A549 (cell line): ENCODE measurements at regions not wholly inside any gene's neighbourhood (a gene's known extent, or its start where the extent isn't known, plus 50 kb on each side); places are given as distances from the start of the nearest gene placed in this dataset.

Source experiments
- ATAC-seq, 2 experiments: fragments of 200-7000 bp in 1 of 2; fragments of >200 bp in 1 of 2; cut with Nextera tagmentation in 1 of 2; cut with Tn5 transposase in 1 of 2; 3 replicates each; pipeline versions ENCODE4 v1.8.0 to v1.9.1; 2018 to 2020; ENCODE audit warnings: mild to moderate bottlenecking in 1 of 2, moderate library complexity in 1 of 2
- CTCF ChIA-PET: fragments of 300-600 bp; sonication (Branson Sonifier 250); formaldehyde crosslinking; extraction: SDS; loops from one replicate; lab custom pipeline; 2021; ENCODE audit warnings: antibody characterized with exemption, inconsistent platforms; lab: Yijun Ruan, JAX
- POLR2A ChIA-PET: fragments of 350-600 bp; formaldehyde crosslinking; extraction: SDS; loops from one replicate; lab custom pipeline; 2021; ENCODE audit warnings: antibody characterized with exemption, inconsistent platforms; lab: Yijun Ruan, JAX
- DNase-seq, 2 experiments: peaks; one replicate each; pipeline versions ENCODE4 v3.0.0 to v3.0.0-alpha.2; 2011 to 2016; ENCODE audit warnings: low read depth in 1 of 2, low spot score in 1 of 2
- FAIRE-seq: peaks from 2 replicates; lab custom pipeline; 2011; peaks lifted over from hg19 to GRCh38; lab: Jason Lieb, UNC
- H3K27ac ChIP-seq, 2 experiments: fragments of >200 bp; sonication (Bioruptor Twin); formaldehyde crosslinking; 3 replicates each; pipeline ENCODE4 v1.5.1; 2016 to 2017
- H3K4me1 ChIP-seq: fragments of >200 bp; sonication (Bioruptor Twin); formaldehyde crosslinking; 3 replicates; pipeline ENCODE4 v1.6.1; 2016
- H3K4me2 ChIP-seq: fragments of >200 bp; sonication (Bioruptor Twin); formaldehyde crosslinking; 3 replicates; pipeline ENCODE4 v1.6.1; 2016
- H3K4me3 ChIP-seq: fragments of >200 bp; sonication (Bioruptor Twin); formaldehyde crosslinking; 3 replicates; pipeline ENCODE4 v1.5.1; 2016
- H3K9me3 ChIP-seq: fragments of >200 bp; sonication (Bioruptor Twin); formaldehyde crosslinking; 3 replicates; pipeline ENCODE4 v1.6.1; 2016
- CBX2 ChIP-seq: fragments of 200-600 bp; sonication (generic); IDR thresholded peaks from 2 replicates; pipeline ENCODE4 v1.6.1; 2016; ENCODE audit warnings: low read depth, mild to moderate bottlenecking, borderline replicate concordance
- FOSL2 ChIP-seq, 2 experiments: fragments of 450-650 bp in 1 of 2; fragments of >200 bp in 1 of 2; sonication (Bioruptor Twin) in 1 of 2; formaldehyde crosslinking; IDR thresholded peaks; 2 replicates each; pipeline versions ENCODE4 v1.5.0 to v1.6.1; 2016 to 2020; ENCODE audit warnings: mild to moderate bottlenecking in 1 of 2, moderate library complexity in 1 of 2
- NFE2L2 ChIP-seq: fragments of 150-350 bp; conservative IDR thresholded peaks from 2 replicates; pipeline ENCODE4 v1.6.1; 2014; ENCODE audit warnings: low read length
- PHF8 ChIP-seq: fragments of 200-600 bp; sonication (generic); IDR thresholded peaks from 2 replicates; pipeline ENCODE4 v1.6.1; 2016; ENCODE audit warnings: low read depth, mild to moderate bottlenecking, antibody characterized with exemption, moderate library complexity, borderline replicate concordance
- RARB ChIP-seq: fragments of 250-450 bp; sonication (Bioruptor Pico); IDR thresholded peaks from 2 replicates; pipeline ENCODE4 v1.8.0; 2021; ENCODE audit warnings: mild to moderate bottlenecking, moderate library complexity
- SMC3 ChIP-seq: fragments of >200 bp; sonication (Bioruptor Twin); formaldehyde crosslinking; IDR thresholded peaks from 3 replicates; pipeline ENCODE4 v1.6.1; 2018; ENCODE audit warnings: inconsistent platforms
- SREBF2 ChIP-seq: fragments of 450-650 bp; IDR thresholded peaks from 2 replicates; pipeline ENCODE4 v1.6.1; 2014; ENCODE audit warnings: mild to moderate bottlenecking, moderate library complexity
- ZSCAN20 ChIP-seq: fragments of 250-450 bp; sonication (Bioruptor Pico); IDR thresholded peaks from 2 replicates; pipeline ENCODE4 v1.8.0; 2022; ENCODE audit warnings: mild to moderate bottlenecking, moderate library complexity
- WGBS: methylation state at CpG from one replicate; pipeline ENCODE4 v1.1.6; 2017; ENCODE audit errors: missing lambda C conversion rate; 5-methylcytosine and 5-hydroxymethylcytosine counted together
- TF ChIP-seq, protein P1 (sequence below): fragments of 150-350 bp; IDR thresholded peaks from 2 replicates; pipeline ENCODE4 v1.6.1; 2014; ENCODE audit warnings: low read depth, mild to moderate bottlenecking, low read length
- TF ChIP-seq, protein P2 (sequence below): IDR thresholded peaks from 2 replicates; pipeline ENCODE4 v1.6.1; 2012
- TF ChIP-seq, protein P3 (sequence below): fragments of 450-650 bp; IDR thresholded peaks from 2 replicates; pipeline ENCODE4 v1.6.1; 2014; ENCODE audit warnings: antibody characterized with exemption
- TF ChIP-seq, protein P4 (sequence below): fragments of 250-450 bp; sonication (Bioruptor Pico); IDR thresholded peaks from 2 replicates; pipeline ENCODE4 v1.5.0; 2021; ENCODE audit warnings: mild to moderate bottlenecking, moderate library complexity, borderline replicate concordance
- TF ChIP-seq, protein P5 (sequence below): fragments of 200-600 bp; sonication (generic); IDR thresholded peaks from 2 replicates; pipeline ENCODE4 v1.6.1; 2016; ENCODE audit warnings: antibody characterized with exemption, mild to moderate bottlenecking, moderate library complexity

DNA sequence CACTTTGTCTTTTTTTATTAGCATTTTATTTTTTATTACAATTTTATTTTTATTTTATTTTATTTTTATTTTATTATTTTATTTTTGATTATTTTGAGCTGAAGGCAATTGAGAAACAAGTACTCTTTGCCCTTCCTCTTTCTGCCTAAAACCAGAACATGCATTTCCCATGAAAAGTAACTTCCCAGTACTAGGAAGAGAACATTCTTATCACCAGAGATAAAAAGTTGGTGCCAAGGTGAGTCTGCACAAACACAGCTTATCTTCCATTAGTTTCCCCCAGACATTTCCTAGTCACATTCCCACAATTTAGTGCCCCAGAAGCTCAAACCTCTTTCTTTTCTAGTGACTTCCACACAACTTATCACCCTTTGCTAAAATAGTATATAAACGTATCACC is 84.8 kb downstream of the CD24 start:
- H3K9me3 ChIP-seq, result no peaks in the 10 kb centered on the region
- no peak overlapping the region for H3K27ac ChIP-seq
- TF ChIP-seq, protein P1, sequence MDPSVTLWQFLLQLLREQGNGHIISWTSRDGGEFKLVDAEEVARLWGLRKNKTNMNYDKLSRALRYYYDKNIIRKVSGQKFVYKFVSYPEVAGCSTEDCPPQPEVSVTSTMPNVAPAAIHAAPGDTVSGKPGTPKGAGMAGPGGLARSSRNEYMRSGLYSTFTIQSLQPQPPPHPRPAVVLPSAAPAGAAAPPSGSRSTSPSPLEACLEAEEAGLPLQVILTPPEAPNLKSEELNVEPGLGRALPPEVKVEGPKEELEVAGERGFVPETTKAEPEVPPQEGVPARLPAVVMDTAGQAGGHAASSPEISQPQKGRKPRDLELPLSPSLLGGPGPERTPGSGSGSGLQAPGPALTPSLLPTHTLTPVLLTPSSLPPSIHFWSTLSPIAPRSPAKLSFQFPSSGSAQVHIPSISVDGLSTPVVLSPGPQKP, result no peak
- no peak for TF ChIP-seq CBX2
- no peak for TF ChIP-seq FOSL2 (IDR thresholded peaks at IDR 0.05)
- TF ChIP-seq FOSL2 (CRISPR knock-in tag; IDR thresholded peaks at IDR 0.05), result no peak
- no peak for TF ChIP-seq SREBF2
- no peak for TF ChIP-seq RARB (CRISPR knock-in tag)
- no peak for TF ChIP-seq SMC3
- TF ChIP-seq, protein P2, sequence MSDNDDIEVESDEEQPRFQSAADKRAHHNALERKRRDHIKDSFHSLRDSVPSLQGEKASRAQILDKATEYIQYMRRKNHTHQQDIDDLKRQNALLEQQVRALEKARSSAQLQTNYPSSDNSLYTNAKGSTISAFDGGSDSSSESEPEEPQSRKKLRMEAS, result no peak
- no peak for TF ChIP-seq PHF8
- TF ChIP-seq, protein P3, sequence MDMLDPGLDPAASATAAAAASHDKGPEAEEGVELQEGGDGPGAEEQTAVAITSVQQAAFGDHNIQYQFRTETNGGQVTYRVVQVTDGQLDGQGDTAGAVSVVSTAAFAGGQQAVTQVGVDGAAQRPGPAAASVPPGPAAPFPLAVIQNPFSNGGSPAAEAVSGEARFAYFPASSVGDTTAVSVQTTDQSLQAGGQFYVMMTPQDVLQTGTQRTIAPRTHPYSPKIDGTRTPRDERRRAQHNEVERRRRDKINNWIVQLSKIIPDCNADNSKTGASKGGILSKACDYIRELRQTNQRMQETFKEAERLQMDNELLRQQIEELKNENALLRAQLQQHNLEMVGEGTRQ, result no peak
- no peak for TF ChIP-seq NFE2L2
- TF ChIP-seq, protein P4, sequence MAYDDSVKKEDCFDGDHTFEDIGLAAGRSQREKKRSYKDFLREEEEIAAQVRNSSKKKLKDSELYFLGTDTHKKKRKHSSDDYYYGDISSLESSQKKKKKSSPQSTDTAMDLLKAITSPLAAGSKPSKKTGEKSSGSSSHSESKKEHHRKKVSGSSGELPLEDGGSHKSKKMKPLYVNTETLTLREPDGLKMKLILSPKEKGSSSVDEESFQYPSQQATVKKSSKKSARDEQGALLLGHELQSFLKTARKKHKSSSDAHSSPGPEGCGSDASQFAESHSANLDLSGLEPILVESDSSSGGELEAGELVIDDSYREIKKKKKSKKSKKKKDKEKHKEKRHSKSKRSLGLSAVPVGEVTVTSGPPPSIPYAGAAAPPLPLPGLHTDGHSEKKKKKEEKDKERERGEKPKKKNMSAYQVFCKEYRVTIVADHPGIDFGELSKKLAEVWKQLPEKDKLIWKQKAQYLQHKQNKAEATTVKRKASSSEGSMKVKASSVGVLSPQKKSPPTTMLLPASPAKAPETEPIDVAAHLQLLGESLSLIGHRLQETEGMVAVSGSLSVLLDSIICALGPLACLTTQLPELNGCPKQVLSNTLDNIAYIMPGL (CRISPR knock-in tag), result no peak
- TF ChIP-seq, protein P5, sequence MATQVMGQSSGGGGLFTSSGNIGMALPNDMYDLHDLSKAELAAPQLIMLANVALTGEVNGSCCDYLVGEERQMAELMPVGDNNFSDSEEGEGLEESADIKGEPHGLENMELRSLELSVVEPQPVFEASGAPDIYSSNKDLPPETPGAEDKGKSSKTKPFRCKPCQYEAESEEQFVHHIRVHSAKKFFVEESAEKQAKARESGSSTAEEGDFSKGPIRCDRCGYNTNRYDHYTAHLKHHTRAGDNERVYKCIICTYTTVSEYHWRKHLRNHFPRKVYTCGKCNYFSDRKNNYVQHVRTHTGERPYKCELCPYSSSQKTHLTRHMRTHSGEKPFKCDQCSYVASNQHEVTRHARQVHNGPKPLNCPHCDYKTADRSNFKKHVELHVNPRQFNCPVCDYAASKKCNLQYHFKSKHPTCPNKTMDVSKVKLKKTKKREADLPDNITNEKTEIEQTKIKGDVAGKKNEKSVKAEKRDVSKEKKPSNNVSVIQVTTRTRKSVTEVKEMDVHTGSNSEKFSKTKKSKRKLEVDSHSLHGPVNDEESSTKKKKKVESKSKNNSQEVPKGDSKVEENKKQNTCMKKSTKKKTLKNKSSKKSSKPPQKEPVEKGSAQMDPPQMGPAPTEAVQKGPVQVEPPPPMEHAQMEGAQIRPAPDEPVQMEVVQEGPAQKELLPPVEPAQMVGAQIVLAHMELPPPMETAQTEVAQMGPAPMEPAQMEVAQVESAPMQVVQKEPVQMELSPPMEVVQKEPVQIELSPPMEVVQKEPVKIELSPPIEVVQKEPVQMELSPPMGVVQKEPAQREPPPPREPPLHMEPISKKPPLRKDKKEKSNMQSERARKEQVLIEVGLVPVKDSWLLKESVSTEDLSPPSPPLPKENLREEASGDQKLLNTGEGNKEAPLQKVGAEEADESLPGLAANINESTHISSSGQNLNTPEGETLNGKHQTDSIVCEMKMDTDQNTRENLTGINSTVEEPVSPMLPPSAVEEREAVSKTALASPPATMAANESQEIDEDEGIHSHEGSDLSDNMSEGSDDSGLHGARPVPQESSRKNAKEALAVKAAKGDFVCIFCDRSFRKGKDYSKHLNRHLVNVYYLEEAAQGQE, result no peak
- TF ChIP-seq, all 56 proteins: peak for 0
- DNase-seq (no peak), FAIRE-seq (no peak), ATAC-seq (no peak)
- Histone ChIP-seq H3K4me1 (peaks cover 30% of the 10 kb centered on the region), H3K4me3 (no peak overlapping the region), H3K4me2 (no peak overlapping the region)
- ChIA-PET CTCF (no interaction called here), POLR2A (no interaction called here)
- 73% methylated on average over 1 of the region's 1 CpG for WGBS

DNA sequence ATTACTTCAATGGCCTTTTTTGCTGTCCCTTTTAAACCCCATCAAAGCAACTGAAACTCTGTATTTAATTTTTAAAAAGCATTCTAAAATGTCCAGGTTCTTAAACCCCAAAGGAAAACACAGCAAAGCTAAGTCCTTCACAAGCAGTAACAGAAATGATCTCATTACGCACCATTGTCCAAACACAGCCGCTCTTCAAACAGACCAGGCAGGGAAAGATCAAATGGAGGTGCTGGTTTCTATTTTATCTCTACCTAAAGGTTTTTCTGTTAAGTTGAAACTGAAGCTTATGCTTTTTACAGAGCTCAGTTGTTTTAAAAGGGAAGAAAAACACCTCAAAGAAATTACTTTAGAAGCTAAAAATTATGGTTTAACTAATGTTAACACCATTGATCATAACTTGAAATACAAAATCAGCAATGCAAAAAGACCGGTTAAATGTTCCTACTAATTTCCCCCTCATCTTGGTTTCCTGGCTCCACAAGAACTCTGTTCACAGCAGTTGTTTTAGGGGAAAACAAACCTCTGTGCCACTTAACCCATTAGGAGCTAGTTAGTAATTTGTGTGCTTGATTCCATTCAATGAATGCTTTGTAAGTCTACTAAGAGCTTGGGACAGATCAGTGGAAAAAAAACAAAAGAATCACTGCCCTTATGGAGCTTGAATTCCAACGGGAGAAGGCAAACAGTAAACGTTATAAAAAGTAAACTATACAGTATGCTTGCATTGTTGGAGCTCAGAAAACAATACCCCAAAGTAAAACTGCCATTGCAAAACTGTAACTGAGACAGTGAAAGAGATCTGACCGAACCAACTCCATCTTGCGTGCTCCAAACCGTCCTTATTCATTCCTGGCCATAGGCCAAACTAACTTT is 87.4 kb downstream of the CD24 start:
- H3K4me2 ChIP-seq, result peak overlapping the region; percentile 70
- H3K9me3 ChIP-seq, result no peaks in the 10 kb centered on the region
- no peak overlapping the region for H3K4me3 ChIP-seq
- H3K4me1 ChIP-seq, result peaks cover 37% of the 10 kb centered on the region
- TF ChIP-seq ZSCAN20 (CRISPR knock-in tag) (0 out of 2 replicates have a peak, but pooled peaks have one; percentile 27), PHF8 (no peak)
- no peak for FAIRE-seq
- WGBS, result 46% methylated on average over 8 of the region's 8 CpGs
- ChIA-PET POLR2A (no interaction called here), CTCF (interaction anchor here (0.6 kb wide), 1 partner anchor 417 kb away, joined by 3 read pairs; no protein-coding TSS in a partner anchor)
- ATAC-seq, result 0 out of 6 replicates have a peak, but pooled peaks of 1 of the 2 experiments have one; percentile 47
- H3K27ac ChIP-seq, result peak overlapping the region; percentile 65 to 67; a peak in 5 of 6 replicates
- peak in 1 of 2 experiments; percentile 19 for DNase-seq
